ENCODE measurements at regions not wholly inside any gene's neighbourhood (a gene's known extent, or its start where the extent isn't known, plus 50 kb on each side); places are given as distances from the start of the nearest gene placed in this dataset.

DNA sequence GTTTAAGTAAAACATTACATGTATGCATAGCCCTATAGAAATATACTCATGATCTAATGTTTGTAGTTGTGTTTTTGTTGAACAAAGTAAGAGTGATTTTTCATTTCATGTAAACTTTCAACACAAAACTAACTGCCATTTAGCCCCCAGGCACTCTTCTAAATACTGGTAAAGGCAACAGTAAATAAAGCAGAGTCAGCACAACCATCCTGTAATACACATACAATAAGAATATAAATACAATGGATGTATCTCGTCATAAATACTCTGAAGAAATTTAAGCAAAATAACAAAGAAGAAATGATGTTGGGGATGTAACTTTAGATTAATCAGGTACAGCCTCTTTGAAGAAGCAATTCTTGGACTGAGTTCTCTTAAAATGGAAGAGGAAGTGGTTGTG lies 821.2 kb downstream of the ARAP2 start:
- Mint-ChIP-seq H3K9me3 (no peaks in the 10 kb centered on the region), H3K36me3 (no peaks in the 10 kb centered on the region), H3K4me1 (no peaks in the 10 kb centered on the region), H3K27ac (no peak overlapping the region), H3K27me3 (ENCODE audit: insufficient read depth, low read depth) (peaks cover 3% of the 10 kb centered on the region), H3K4me3 (no peak overlapping the region)
- Histone ChIP-seq H3K4me2 (no peak overlapping the region), H3K79me2 (ENCODE audit: low read depth) (no peaks in the 10 kb centered on the region), H3K9ac (no peak overlapping the region), H3K4me3 (no peak overlapping the region), H3K27ac (no peak overlapping the region), H4K20me1 (ENCODE audit: low read depth) (no peaks in the 10 kb centered on the region), H3K4me1 (no peaks in the 10 kb centered on the region), H2AFZ (replicated peaks) (no peak overlapping the region), H3F3A (ENCODE audit: low read depth) (no peaks in the 10 kb centered on the region), H3K36me3 (no peaks in the 10 kb centered on the region), H3K9me3 (ENCODE audit: low read depth) (no peaks in the 10 kb centered on the region), H3K27me3 (no peaks in the 10 kb centered on the region)
- no peak for DNase-seq (ENCODE audit: low spot score)
- TF ChIP-seq EZH2 (IDR thresholded peaks at IDR 0.05) (no peak), EZH2phosphoT487 (IDR thresholded peaks at IDR 0.05) (no peak)
- TF ChIP-seq, protein P1, sequence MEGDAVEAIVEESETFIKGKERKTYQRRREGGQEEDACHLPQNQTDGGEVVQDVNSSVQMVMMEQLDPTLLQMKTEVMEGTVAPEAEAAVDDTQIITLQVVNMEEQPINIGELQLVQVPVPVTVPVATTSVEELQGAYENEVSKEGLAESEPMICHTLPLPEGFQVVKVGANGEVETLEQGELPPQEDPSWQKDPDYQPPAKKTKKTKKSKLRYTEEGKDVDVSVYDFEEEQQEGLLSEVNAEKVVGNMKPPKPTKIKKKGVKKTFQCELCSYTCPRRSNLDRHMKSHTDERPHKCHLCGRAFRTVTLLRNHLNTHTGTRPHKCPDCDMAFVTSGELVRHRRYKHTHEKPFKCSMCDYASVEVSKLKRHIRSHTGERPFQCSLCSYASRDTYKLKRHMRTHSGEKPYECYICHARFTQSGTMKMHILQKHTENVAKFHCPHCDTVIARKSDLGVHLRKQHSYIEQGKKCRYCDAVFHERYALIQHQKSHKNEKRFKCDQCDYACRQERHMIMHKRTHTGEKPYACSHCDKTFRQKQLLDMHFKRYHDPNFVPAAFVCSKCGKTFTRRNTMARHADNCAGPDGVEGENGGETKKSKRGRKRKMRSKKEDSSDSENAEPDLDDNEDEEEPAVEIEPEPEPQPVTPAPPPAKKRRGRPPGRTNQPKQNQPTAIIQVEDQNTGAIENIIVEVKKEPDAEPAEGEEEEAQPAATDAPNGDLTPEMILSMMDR (IDR thresholded peaks at IDR 0.05) = no peak

DNA sequence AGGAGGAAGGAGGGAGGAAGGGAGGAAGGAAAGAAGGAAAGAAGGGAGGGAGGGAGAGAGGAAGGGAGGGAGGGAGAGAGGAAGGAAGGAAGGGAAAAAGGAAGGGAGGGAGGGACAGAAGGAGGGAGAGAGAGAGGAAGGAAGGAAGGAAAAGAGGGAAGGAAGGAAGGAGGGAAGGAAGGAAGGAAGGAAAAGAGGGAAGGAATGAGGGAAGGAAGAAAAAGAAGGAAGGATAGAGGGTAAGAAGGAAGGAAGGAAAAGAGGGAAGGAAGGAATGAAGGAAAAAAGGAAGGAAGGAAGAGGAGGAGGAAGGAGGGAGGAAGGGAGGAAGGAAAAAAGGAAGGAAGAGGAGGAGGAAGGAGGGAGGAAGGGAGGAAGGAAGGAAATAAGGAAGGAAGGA lies 796.8 kb downstream of the ARAP2 start:
- H2AFZ ChIP-seq (replicated peaks) = no peak overlapping the region
- DNase-seq (ENCODE audit: low spot score) = no peak
- H3K4me1 Mint-ChIP-seq = no peaks in the 10 kb centered on the region
- no peaks in the 10 kb centered on the region for H3K4me1 ChIP-seq
- H3K27ac ChIP-seq = no peak overlapping the region
- no peak overlapping the region for H3K4me2 ChIP-seq
- peaks cover 6% of the 10 kb centered on the region for H3K9me3 Mint-ChIP-seq
- H3K27ac Mint-ChIP-seq = no peak overlapping the region
- no peaks in the 10 kb centered on the region for H3K36me3 ChIP-seq
- H3K27me3 ChIP-seq = no peaks in the 10 kb centered on the region
- no peaks in the 10 kb centered on the region for H3K9me3 ChIP-seq (ENCODE audit: low read depth)
- no peaks in the 10 kb centered on the region for H3K36me3 Mint-ChIP-seq
- H3K9ac ChIP-seq = no peak overlapping the region
- H3K79me2 ChIP-seq (ENCODE audit: low read depth) = no peaks in the 10 kb centered on the region
- TF ChIP-seq, protein P1 (IDR thresholded peaks at IDR 0.05) = no peak
- TF ChIP-seq EZH2phosphoT487 (IDR thresholded peaks at IDR 0.05) (no peak), EZH2 (IDR thresholded peaks at IDR 0.05) (no peak)
- H3K27me3 Mint-ChIP-seq (ENCODE audit: insufficient read depth, low read depth) = peaks cover 8% of the 10 kb centered on the region
- no peaks in the 10 kb centered on the region for H3F3A ChIP-seq (ENCODE audit: low read depth)
- no peaks in the 10 kb centered on the region for H4K20me1 ChIP-seq (ENCODE audit: low read depth)
- no peak overlapping the region for H3K4me3 Mint-ChIP-seq
- no peak overlapping the region for H3K4me3 ChIP-seq

DNA sequence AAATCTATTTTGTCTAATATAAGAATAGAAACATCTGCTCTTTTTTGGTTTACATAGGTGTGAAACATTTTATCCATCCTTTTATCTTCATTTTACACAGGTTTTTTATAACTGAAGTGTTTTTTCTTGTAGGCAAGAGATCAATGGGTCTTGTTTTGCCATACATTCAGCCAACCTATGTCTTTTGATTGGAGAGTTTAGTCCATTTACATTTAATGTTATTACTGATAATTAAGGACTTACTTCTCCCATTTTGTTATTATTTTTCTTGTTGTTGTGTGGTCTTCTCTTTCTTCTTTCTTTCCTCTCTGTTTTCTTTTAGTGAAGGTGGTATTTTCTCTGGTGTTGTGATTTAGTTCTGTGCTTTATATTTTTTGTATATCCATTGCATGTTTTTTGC lies 785.3 kb downstream of the ARAP2 start:
- H3K9me3 Mint-ChIP-seq = peaks cover 8% of the 10 kb centered on the region

More for the DNA sequence above, 785.3 kb downstream of the ARAP2 start:
- Mint-ChIP-seq H3K4me1 (no peaks in the 10 kb centered on the region), H3K36me3 (no peaks in the 10 kb centered on the region), H3K27me3 (ENCODE audit: insufficient read depth, low read depth) (no peaks in the 10 kb centered on the region), H3K4me3 (no peak overlapping the region), H3K27ac (no peak overlapping the region)
- H4K20me1 ChIP-seq (ENCODE audit: low read depth) = no peaks in the 10 kb centered on the region
- H3K27me3 ChIP-seq = no peaks in the 10 kb centered on the region
- DNase-seq (ENCODE audit: low spot score) = no peak
- H3K9me3 ChIP-seq (ENCODE audit: low read depth) = no peaks in the 10 kb centered on the region
- H3K36me3 ChIP-seq = no peaks in the 10 kb centered on the region
- TF ChIP-seq, protein P1 (IDR thresholded peaks at IDR 0.05) = no peak
- TF ChIP-seq EZH2 (IDR thresholded peaks at IDR 0.05) (no peak), EZH2phosphoT487 (IDR thresholded peaks at IDR 0.05) (no peak)
- H3K4me1 ChIP-seq = no peaks in the 10 kb centered on the region
- H2AFZ ChIP-seq (replicated peaks) = no peak overlapping the region
- no peaks in the 10 kb centered on the region for H3K79me2 ChIP-seq (ENCODE audit: low read depth)
- no peak overlapping the region for H3K27ac ChIP-seq
- no peak overlapping the region for H3K4me2 ChIP-seq
- H3K4me3 ChIP-seq = no peak overlapping the region
- no peaks in the 10 kb centered on the region for H3F3A ChIP-seq (ENCODE audit: low read depth)
- H3K9ac ChIP-seq = no peak overlapping the region

Measured in neural progenitor cell (in vitro differentiated cells).